NCI-H69 (cell line): ENCODE measurements at regions not wholly inside any gene's neighbourhood (a gene's known extent, or its start where the extent isn't known, plus 50 kb on each side); places are given as distances from the start of the nearest gene placed in this dataset.
A peak's percentile ranks its signal among the peaks of the same experiment; 100 is the strongest.

Experiments
- DNase-seq: peaks from one replicate; lab custom pipeline; 2025; lab: John Stamatoyannopoulos, UW

GRCh38 chr22:48348855-48349254, 1478.8 kb downstream of the BRD1 start:
- DNase-seq: no peak

GRCh38 chr22:48347311-48347710, 1480.4 kb downstream of the BRD1 start:
- no peak for DNase-seq

GRCh38 chr22:48346911-48347310, 1480.8 kb downstream of the BRD1 start:
- DNase-seq: no peak

GRCh38 chr22:48346311-48346710, 1481.4 kb downstream of the BRD1 start:
- DNase-seq: no peak

- no peak for DNase-seq
Observed at GRCh38 chr22:48345631-48346030, 1482.0 kb downstream of the BRD1 start.

GRCh38 chr22:48343461-48343860, 1484.2 kb downstream of the BRD1 start:
- DNase-seq: no peak

GRCh38 chr22:48342732-48343131, 1484.9 kb downstream of the BRD1 start:
- DNase-seq: no peak

- DNase-seq: no peak
Observed at GRCh38 chr22:48342016-48342415, 1485.7 kb downstream of the BRD1 start.

- no peak for DNase-seq
Observed at GRCh38 chr22:48340727-48341709, 1486.7 kb downstream of the BRD1 start.

- DNase-seq: no peak
Observed at GRCh38 chr22:48340191-48340590, 1487.5 kb downstream of the BRD1 start.

GRCh38 chr22:48338793-48339705, 1488.6 kb downstream of the BRD1 start:
- no peak for DNase-seq

GRCh38 chr22:48337957-48338792, 1489.5 kb downstream of the BRD1 start:
- DNase-seq: no peak

- no peak for DNase-seq
Observed at GRCh38 chr22:48336339-48337060, 1491.2 kb downstream of the BRD1 start.

GRCh38 chr22:48335442-48336139, 1492.1 kb downstream of the BRD1 start:
- DNase-seq: no peak

- DNase-seq: no peak
Observed at GRCh38 chr22:48334971-48335370, 1492.7 kb downstream of the BRD1 start.

- DNase-seq: no peak
Observed at GRCh38 chr22:48333816-48334735, 1493.6 kb downstream of the BRD1 start.

- peak; percentile 10 for DNase-seq
Observed at GRCh38 chr22:48333323-48333763, 1494.3 kb downstream of the BRD1 start.

- no peak for DNase-seq
Observed at GRCh38 chr22:48332438-48333322, 1495.0 kb downstream of the BRD1 start.
